NOMO-1 treated with dmso at 0.1 percent for 144 hours (cell line): ENCODE measurements at regions not wholly inside any gene's neighbourhood (a gene's known extent, or its start where the extent isn't known, plus 50 kb on each side); places are given as distances from the start of the nearest gene placed in this dataset.
"Not testable (repeated sequence)": the region's sequence is repeated elsewhere in the genome, so short reads cannot be mapped to it uniquely, and the experiment has no call there.

Source experiments
- DNase-seq: peaks from one replicate; lab custom pipeline; 2025; ENCODE audit not compliant: unreplicated experiment; lab: John Stamatoyannopoulos, UW

- no peak for DNase-seq
Observed at GRCh38 chr1:61581251-61581650, 143.7 kb downstream of the TM2D1 start.

- no peak for DNase-seq
Observed at GRCh38 chr1:61580417-61580816, 144.5 kb downstream of the TM2D1 start.

GRCh38 chr1:61579802-61580201, 145.1 kb downstream of the TM2D1 start:
- no peak for DNase-seq

- DNase-seq: no peak
Observed at GRCh38 chr1:61572046-61572445, 152.9 kb downstream of the TM2D1 start.

- DNase-seq: no peak
Observed at GRCh38 chr1:61570191-61570590, 154.8 kb downstream of the TM2D1 start.

- DNase-seq: no peak
Observed at GRCh38 chr1:61569303-61569621, 155.7 kb downstream of the TM2D1 start.

GRCh38 chr1:61568460-61569302, 156.3 kb downstream of the TM2D1 start:
- DNase-seq: no peak

GRCh38 chr1:61566177-61566576, 158.8 kb downstream of the TM2D1 start:
- DNase-seq: no peak

GRCh38 chr1:61563611-61564010, 161.3 kb downstream of the TM2D1 start:
- DNase-seq: no peak

- no peak for DNase-seq
Observed at GRCh38 chr1:61561666-61562065, 163.3 kb downstream of the TM2D1 start.

GRCh38 chr1:61560385-61560784, 164.6 kb downstream of the TM2D1 start:
- DNase-seq: no peak

GRCh38 chr1:61556631-61557030, 168.3 kb downstream of the TM2D1 start:
- no peak for DNase-seq

- no peak for DNase-seq
Observed at GRCh38 chr1:61552630-61553305, 172.2 kb downstream of the TM2D1 start.

- DNase-seq: not testable (repeated sequence)
Observed at GRCh38 chr1:61547302-61547701, 177.6 kb downstream of the TM2D1 start.

- not testable (repeated sequence) for DNase-seq
Observed at GRCh38 chr1:61544870-61545269, 180.1 kb downstream of the TM2D1 start.

GRCh38 chr1:61543498-61543897, 181.4 kb downstream of the TM2D1 start:
- not testable (repeated sequence) for DNase-seq

GRCh38 chr1:61539720-61540462, 185.1 kb downstream of the TM2D1 start:
- DNase-seq: no peak

GRCh38 chr1:61538228-61538627, 186.7 kb downstream of the TM2D1 start:
- no peak for DNase-seq

GRCh38 chr1:61536174-61537108, 188.5 kb downstream of the TM2D1 start:
- DNase-seq: no peak

GRCh38 chr1:61534847-61535246, 190.1 kb downstream of the TM2D1 start:
- DNase-seq: no peak

- DNase-seq: no peak
Observed at GRCh38 chr1:61533546-61533945, 191.4 kb downstream of the TM2D1 start.
